T-helper 22 cell (primary cell): ENCODE measurements at regions not wholly inside any gene's neighbourhood (a gene's known extent, or its start where the extent isn't known, plus 50 kb on each side); places are given as distances from the start of the nearest gene placed in this dataset.

Experiments
- DNase-seq: peaks from one replicate; pipeline ENCODE4 v3.0.0-alpha.2; 2020; ENCODE audit warnings: low read depth

DNA sequence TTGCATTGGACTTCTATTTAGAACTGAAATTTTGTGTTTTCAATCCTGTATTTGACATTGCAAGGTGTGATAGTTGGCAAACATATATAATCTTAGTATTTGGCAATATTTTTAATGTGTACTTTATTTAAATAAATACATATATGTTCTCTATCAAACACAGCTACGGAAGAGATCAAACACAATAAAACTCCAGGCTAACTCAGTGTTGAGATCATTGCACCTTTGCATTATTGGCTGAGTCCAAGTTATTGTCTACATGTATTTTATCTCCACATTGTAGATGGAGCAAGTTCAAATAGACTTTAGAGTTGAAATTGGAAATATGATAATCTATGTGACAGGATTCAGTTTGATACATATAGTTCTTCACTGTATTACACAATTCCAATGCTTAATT is 176.7 kb downstream of the ST6GAL2 start:
- no peak for DNase-seq

DNA sequence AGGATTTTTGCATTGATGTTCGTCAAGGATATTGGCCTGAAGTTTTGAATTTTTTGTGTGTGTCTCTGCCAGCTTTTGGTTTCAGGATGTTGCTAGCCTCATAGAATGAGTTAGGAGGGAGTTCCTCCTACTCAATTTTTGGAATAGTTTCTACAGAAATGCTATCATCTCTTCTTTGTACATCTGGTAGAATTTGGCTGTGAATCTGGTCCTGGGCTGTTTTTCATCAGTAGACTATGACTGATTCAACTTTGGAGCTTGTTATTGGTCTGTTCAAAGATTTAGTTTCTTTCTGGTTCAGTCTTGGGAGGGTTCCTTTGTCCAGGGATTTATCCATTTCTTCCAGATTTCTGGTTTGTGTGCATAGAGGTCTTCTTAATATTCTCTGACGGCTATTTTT is 166.7 kb downstream of the ST6GAL2 start:
- no peak for DNase-seq

DNA sequence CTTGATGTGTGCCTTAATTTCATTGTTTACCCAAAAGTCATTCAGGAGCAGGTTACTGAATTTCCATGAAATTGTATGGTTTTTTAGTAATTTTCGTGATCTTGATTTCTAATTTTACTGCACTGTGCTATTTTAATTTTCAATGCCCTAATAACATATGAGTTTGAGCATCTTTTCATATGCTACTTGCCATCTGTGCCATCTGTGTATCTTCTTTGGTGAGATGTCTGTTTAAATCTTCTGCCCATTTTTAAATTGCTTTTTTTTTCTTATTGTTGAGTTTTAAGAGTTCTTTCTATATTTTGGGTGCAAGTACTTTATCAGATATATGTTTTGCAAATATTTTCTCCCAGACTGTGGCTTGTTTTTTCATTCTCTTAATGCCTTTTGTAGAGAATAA is 165.9 kb downstream of the ST6GAL2 start:
- DNase-seq: no peak

DNA sequence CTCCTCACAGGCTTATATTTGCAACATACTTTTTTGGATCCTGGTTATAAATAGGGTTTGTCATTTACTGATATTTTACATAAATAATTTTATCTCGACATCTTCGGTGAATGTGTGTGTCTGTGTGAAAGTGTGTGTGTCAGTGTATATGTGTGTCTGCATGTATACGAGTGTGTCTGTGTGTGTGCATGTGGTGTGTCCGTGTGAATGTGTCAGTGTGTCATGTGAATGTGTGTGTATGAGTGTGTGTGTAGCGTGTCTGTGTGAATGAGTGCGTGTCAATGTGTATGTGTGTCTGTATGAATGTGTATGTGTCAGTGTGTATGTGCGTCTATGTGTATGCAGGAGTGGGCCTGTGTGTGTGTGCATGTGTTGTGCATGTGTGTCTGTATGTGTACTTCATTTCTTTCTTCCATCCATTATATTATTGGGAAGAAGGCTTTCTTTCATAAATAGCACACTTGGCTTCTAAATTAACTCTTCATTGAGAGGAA is 161.6 kb downstream of the ST6GAL2 start:
- no peak for DNase-seq

DNA sequence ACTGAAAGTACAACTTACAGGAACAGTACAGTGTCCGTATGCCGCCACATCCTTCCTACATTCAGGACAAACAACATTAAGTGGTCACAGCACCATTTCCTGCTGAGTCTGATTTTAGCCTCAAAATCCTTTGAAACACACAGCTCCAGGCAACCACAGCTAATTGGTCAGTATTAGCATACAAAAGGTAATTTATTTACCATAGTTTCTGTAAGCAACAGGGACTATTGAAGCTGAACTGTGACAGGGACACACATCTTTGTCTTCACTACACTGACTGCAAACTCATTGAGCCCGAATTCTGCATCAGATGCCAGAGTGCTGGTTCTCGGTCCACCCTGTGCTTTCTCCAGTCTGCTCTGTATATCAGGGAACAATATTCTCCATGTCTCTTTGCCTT is 151.8 kb downstream of the ST6GAL2 start:
- no peak for DNase-seq

DNA sequence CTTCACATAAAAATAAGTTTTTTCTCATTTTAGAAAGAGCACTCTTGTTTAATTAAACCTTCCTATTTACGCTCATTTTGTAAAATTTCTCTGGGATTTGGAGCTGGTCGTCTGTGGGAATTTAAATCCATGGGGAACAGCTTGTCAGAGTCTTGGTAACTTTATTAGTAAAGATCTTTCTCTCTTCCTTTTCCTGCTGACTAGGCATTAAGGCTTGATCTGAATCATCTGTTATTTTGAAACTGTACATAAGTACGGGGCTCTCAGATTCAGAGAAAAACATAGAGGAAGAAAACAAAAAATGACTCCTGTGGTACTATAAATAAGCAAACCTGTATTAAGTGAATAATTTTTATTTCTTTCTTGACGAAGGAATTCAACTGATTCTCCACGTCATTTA is 150.2 kb downstream of the ST6GAL2 start:
- no peak for DNase-seq

DNA sequence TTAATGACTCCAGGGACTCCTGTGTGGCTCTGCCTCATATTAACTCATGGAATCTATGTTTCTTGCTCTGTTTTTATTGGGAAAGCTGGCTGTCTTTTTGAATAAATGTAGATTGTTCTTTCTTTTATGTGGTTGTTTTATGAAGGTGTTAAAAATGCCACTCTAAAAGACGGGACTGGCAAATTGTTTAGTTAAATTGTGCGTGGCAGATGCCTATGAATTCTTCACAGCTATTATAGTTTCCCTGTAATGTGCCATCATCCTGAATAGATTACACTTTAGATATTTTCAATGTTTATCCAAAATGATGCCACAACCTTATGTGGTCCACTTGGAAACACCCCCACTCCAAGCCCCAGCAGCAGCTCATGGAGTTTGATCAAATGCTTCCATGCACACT is 149.7 kb downstream of the ST6GAL2 start:
- no peak for DNase-seq

DNA sequence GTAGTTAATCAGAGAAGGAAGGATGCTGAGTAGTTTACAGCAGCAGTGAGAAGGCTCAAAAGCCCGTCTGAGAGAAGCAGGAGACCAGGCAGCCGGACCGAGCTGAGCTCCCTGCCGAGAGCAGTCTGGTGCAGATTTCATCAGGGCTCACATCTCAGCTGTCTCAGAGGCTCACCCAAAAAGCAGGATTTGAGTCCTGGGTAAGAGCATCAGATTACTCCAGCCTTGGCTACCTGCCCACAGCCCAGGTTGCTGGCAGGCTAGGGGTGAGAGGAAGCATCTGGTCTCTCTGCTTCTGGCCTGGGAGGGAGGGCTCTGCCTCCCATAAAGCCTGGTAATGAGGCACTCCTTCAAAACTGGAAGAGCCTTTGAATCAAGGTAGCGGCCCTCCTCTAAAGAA is 140.5 kb downstream of the ST6GAL2 start:
- no peak for DNase-seq

DNA sequence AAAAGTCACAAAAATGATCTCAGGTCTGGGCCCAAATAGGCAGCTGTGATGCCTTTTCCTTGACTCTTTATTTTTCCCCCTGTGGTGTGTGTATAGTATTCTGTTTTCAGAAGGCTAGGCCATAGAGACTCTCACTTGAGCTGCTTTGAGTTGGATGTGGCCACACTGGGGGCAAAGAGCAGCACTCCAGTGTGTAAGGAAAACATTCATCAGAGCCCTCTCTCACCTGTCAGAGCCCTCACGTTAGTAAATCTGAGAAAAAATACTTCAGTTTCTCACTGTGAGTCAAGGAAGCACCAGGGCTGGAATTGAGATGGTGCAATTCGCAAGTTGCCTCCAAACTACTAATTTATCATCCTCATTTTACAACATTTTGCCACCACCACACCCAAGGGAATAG is 136.1 kb downstream of the ST6GAL2 start:
- DNase-seq: no peak
